K562 (cell line): ENCODE measurements at regions not wholly inside any gene's neighbourhood (a gene's known extent, or its start where the extent isn't known, plus 50 kb on each side); places are given as distances from the start of the nearest gene placed in this dataset.

ENCODE experiments used
- ATAC-seq: fragments of 200-7000 bp; cut with Tn5 transposase; 3 replicates; pipeline ENCODE4 v1.9.1; 2020; ENCODE audit warnings: moderate library complexity
- BruUV-seq: library from RNA; stranded (reverse); fragments of 400-500 nt; replicated peaks from 2 replicates; lab custom pipeline; 2021; lab: Mats Ljungman, UMichigan
- CTCF ChIA-PET: fragments of 300-600 bp; formaldehyde crosslinking; extraction: SDS; loops from one replicate; lab custom pipeline; 2021; ENCODE audit warnings: low intra/inter-chr PET ratio; lab: Yijun Ruan, JAX
- POLR2A ChIA-PET: fragments of 300-600, 350-650 bp; sonication (Branson Sonifier 250); formaldehyde crosslinking; extraction: SDS; loops from one replicate; lab custom pipeline; 2021; ENCODE audit warnings: antibody characterized with exemption, inconsistent platforms; lab: Yijun Ruan, JAX
- DNase-seq, 4 experiments: peaks; one replicate each; pipeline versions ENCODE4 v3.0.0 to v3.0.0-alpha.2; 2011 to 2018; ENCODE audit warnings: low spot score in 3 of 4, mixed read lengths in 3 of 4; ENCODE audit errors: extremely low read depth in 1 of 4
- FAIRE-seq: peaks from 2 replicates; lab custom pipeline; 2011; peaks lifted over from hg19 to GRCh38; lab: Jason Lieb, UNC
- H2AFZ ChIP-seq: 2 replicates; pipeline ENCODE4 v1.6.0; 2011; ENCODE audit warnings: low read depth, low read length, control low read depth, inconsistent platforms
- H3K27ac ChIP-seq: fragments of 200-600 bp; 3 replicates; pipeline ENCODE4 v1.8.0; 2011; ENCODE audit warnings: low read depth, mild to moderate bottlenecking, control low read depth, inconsistent platforms, low read length, moderate library complexity, mixed read lengths; ENCODE audit errors: extremely low read depth
- H3K27me3 ChIP-seq, 2 experiments: fragments of 300-600 bp in 1 of 2; 2 replicates in 1 of 2; 3 replicates in 1 of 2; pipeline versions ENCODE4 v1.6.0 to v1.8.0; 2011; ENCODE audit warnings: inconsistent platforms in 2 of 2, low read length in 2 of 2, mild to moderate bottlenecking in 1 of 2, mixed read lengths in 1 of 2, moderate library complexity in 1 of 2; ENCODE audit not compliant: control insufficient read depth in 2 of 2, insufficient read depth in 2 of 2
- H3K36me3 ChIP-seq: fragments of 300-600 bp; 3 replicates; pipeline ENCODE4 v1.8.0; 2011; ENCODE audit warnings: mild to moderate bottlenecking, low read length, inconsistent platforms; ENCODE audit not compliant: control insufficient read depth, insufficient read depth
- H3K4me1 ChIP-seq, 2 experiments: fragments of 200-600 bp in 1 of 2; replicated peaks in 1 of 2; 2 replicates in 1 of 2; 3 replicates in 1 of 2; pipeline versions ENCODE4 v1.5.1 to v1.8.0; 2011; ENCODE audit warnings: inconsistent platforms in 2 of 2, low read length in 2 of 2, mild to moderate bottlenecking in 1 of 2, mixed read lengths in 1 of 2, moderate library complexity in 1 of 2; ENCODE audit not compliant: control insufficient read depth in 2 of 2, insufficient read depth in 2 of 2
- H3K4me2 ChIP-seq: 2 replicates; pipeline ENCODE4 v1.6.1; 2011; ENCODE audit warnings: low read length, control low read depth, inconsistent platforms, mixed read lengths; ENCODE audit not compliant: insufficient read depth
- H3K4me3 ChIP-seq: fragments of 200-600 bp; sonication (generic), shearing (Covaris generic); 2 replicates; pipeline ENCODE4 v1.5.1; 2016; ENCODE audit warnings: control low read depth, inconsistent platforms
- H3K79me2 ChIP-seq: fragments of 200-600 bp; 3 replicates; pipeline ENCODE4 v1.8.0; 2011; ENCODE audit warnings: low read length, inconsistent platforms; ENCODE audit not compliant: control insufficient read depth, insufficient read depth
- H3K9ac ChIP-seq, 2 experiments: 2 replicates each; pipeline versions ENCODE4 v1.6.0 to v1.6.1; 2011; ENCODE audit warnings: low read depth in 2 of 2, low read length in 2 of 2, control low read depth in 1 of 2, inconsistent platforms in 1 of 2, mild to moderate bottlenecking in 1 of 2, mixed read lengths in 1 of 2; ENCODE audit not compliant: insufficient read depth in 1 of 2
- H3K9me1 ChIP-seq: one replicate; pipeline ENCODE4 v1.6.0; 2011; ENCODE audit warnings: inconsistent platforms, mild to moderate bottlenecking, low read length, moderate library complexity; ENCODE audit not compliant: control insufficient read depth, insufficient read depth
- H3K9me3 ChIP-seq: replicated peaks from 2 replicates; pipeline ENCODE4 v1.5.1; 2011; ENCODE audit warnings: low read depth, low read length, inconsistent platforms; ENCODE audit not compliant: control insufficient read depth, insufficient read depth
- H4K20me1 ChIP-seq: replicated peaks from 2 replicates; pipeline ENCODE4 v1.6.1; 2011; ENCODE audit warnings: low read length, inconsistent platforms, mixed read lengths; ENCODE audit not compliant: control insufficient read depth, insufficient read depth
- ARNT ChIP-seq, 2 experiments: fragments of 450-650 bp; IDR thresholded peaks; 2 replicates each; pipeline ENCODE4 v1.6.1; 2016; ENCODE audit warnings: mild to moderate bottlenecking in 1 of 2
- BRD9 ChIP-seq: fragments of 450-650 bp; IDR thresholded peaks from 2 replicates; pipeline ENCODE4 v1.6.1; 2018; ENCODE audit warnings: low read depth; ENCODE audit not compliant: partially characterized antibody
- EHMT2 ChIP-seq: fragments of 450-650 bp; IDR thresholded peaks from 2 replicates; pipeline ENCODE4 v1.6.1; 2018; ENCODE audit warnings: antibody characterized with exemption
- MIER1 ChIP-seq: fragments of 450-650 bp; IDR thresholded peaks from 2 replicates; pipeline ENCODE4 v1.6.1; 2016; ENCODE audit warnings: antibody characterized with exemption, mild to moderate bottlenecking, low read depth
- SAFB2 ChIP-seq: fragments of 200-400 bp; formaldehyde crosslinking; IDR thresholded peaks from 2 replicates; pipeline ENCODE4 v1.6.1; 2018; ENCODE audit warnings: borderline replicate concordance, low read length, low read depth, moderate library complexity; ENCODE audit not compliant: severe bottlenecking
- TAF15 ChIP-seq: fragments of 200-400 bp; formaldehyde crosslinking; IDR thresholded peaks from 2 replicates; pipeline ENCODE4 v1.6.1; 2017; ENCODE audit warnings: mild to moderate bottlenecking, low read depth, low read length, moderate library complexity
- ZNF583 ChIP-seq: fragments of 250-450 bp; sonication (Bioruptor Pico); IDR thresholded peaks from 2 replicates; pipeline ENCODE4 v1.4.0; 2020
- WGBS: fragments of 100-300 bp; shearing (Covaris generic); methylation state at CpG from one replicate; pipeline ENCODE4 v1.1.6; 2016; ENCODE audit warnings: low coverage, mixed read lengths; ENCODE audit not compliant: insufficient coverage; ENCODE audit errors: missing lambda C conversion rate; 5-methylcytosine and 5-hydroxymethylcytosine counted together
- in situ Hi-C: fragments of 300-500 bp; cut with MboI; formaldehyde crosslinking; loops from 4 replicates; pipeline ENCODE4 v1.15.0; 2018; ENCODE audit warnings: inconsistent platforms, mixed read lengths
- intact Hi-C: fragments of 100-400 bp; cut with micrococcal nuclease; formaldehyde crosslinking; loops from 2 replicates; pipeline ENCODE4 v1.14.2; 2022
- TF ChIP-seq, protein P1 (sequence below): fragments of 450-650 bp; IDR thresholded peaks from 2 replicates; pipeline ENCODE4 v1.6.1; 2018; ENCODE audit not compliant: partially characterized antibody

GRCh38 chr12:127663716-127664115, 603.3 kb upstream of the TMEM132C start:
- H3K4me1 ChIP-seq, result no peaks in the 10 kb centered on the region
- WGBS, result 0% methylated on average over 3 of the region's 3 CpGs
- TF ChIP-seq BRD9 (no peak), ZNF583 (CRISPR knock-in tag) (no peak), TAF15 (no peak), EHMT2 (no peak), ARNT (IDR thresholded peaks at IDR 0.05) (no peak), SAFB2 (no peak), MIER1 (no peak)
- TF ChIP-seq, protein P1, sequence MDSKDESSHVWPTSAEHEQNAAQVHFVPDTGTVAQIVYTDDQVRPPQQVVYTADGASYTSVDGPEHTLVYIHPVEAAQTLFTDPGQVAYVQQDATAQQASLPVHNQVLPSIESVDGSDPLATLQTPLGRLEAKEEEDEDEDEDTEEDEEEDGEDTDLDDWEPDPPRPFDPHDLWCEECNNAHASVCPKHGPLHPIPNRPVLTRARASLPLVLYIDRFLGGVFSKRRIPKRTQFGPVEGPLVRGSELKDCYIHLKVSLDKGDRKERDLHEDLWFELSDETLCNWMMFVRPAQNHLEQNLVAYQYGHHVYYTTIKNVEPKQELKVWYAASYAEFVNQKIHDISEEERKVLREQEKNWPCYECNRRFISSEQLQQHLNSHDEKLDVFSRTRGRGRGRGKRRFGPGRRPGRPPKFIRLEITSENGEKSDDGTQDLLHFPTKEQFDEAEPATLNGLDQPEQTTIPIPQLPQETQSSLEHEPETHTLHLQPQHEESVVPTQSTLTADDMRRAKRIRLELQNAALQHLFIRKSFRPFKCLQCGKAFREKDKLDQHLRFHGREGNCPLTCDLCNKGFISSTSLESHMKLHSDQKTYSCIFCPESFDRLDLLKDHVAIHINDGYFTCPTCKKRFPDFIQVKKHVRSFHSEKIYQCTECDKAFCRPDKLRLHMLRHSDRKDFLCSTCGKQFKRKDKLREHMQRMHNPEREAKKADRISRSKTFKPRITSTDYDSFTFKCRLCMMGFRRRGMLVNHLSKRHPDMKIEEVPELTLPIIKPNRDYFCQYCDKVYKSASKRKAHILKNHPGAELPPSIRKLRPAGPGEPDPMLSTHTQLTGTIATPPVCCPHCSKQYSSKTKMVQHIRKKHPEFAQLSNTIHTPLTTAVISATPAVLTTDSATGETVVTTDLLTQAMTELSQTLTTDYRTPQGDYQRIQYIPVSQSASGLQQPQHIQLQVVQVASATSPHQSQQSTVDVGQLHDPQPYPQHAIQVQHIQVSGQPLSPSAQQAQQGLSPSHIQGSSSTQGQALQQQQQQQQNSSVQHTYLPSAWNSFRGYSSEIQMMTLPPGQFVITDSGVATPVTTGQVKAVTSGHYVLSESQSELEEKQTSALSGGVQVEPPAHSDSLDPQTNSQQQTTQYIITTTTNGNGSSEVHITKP, result no peak

More at GRCh38 chr12:127663716-127664115, 603.3 kb upstream of the TMEM132C start:
- no peaks in the 10 kb centered on the region for H3K9me1 ChIP-seq
- H4K20me1 ChIP-seq, result no peaks in the 10 kb centered on the region
- no TSS peak for BruUV-seq
- H3K4me3 ChIP-seq, result no peak overlapping the region
- no peaks in the 10 kb centered on the region for H3K36me3 ChIP-seq
- no peak overlapping the region for H2AFZ ChIP-seq
- ATAC-seq (no peak), FAIRE-seq (no peak), DNase-seq (no peak)
- H3K9ac ChIP-seq, result no peak overlapping the region
- H3K9me3 ChIP-seq, result no peaks in the 10 kb centered on the region
- no peak overlapping the region for H3K4me2 ChIP-seq
- no peak overlapping the region for H3K27ac ChIP-seq
- in situ Hi-C loops (no loop called here), intact Hi-C loops (no loop called here)
- H3K27me3 ChIP-seq, result no peaks in the 10 kb centered on the region
- ChIA-PET POLR2A (interaction anchor here (1.5 kb wide), 1 partner anchor 15 kb away, joined by 3 read pairs; no protein-coding TSS in a partner anchor), CTCF (no interaction called here)
- H3K79me2 ChIP-seq, result no peaks in the 10 kb centered on the region
